HEK293 (cell line): ENCODE measurements at regions not wholly inside any gene's neighbourhood (a gene's known extent, or its start where the extent isn't known, plus 50 kb on each side); places are given as distances from the start of the nearest gene placed in this dataset.

ENCODE experiments used
- CTCF ChIA-PET: fragments of 350-600 bp; formaldehyde crosslinking; extraction: SDS; loops from one replicate; lab custom pipeline; 2021; ENCODE audit warnings: antibody characterized with exemption; lab: Yijun Ruan, JAX
- POLR2A ChIA-PET: fragments of 300-600 bp; formaldehyde crosslinking; extraction: SDS; loops from one replicate; lab custom pipeline; 2020; ENCODE audit warnings: antibody characterized with exemption, inconsistent platforms; lab: Yijun Ruan, JAX
- H3K27ac ChIP-seq: fragments of 200-500 bp; sonication (Bioruptor generic); 2 replicates; pipeline ENCODE4 v1.5.1; 2014; ENCODE audit warnings: low read depth, low read length, control low read depth, inconsistent platforms; ENCODE audit errors: extremely low read depth
- H3K36me3 ChIP-seq, 2 experiments: fragments of 200-500 bp in 1 of 2; sonication (Bioruptor generic) in 1 of 2; 1 replicate in 1 of 2; 2 replicates in 1 of 2; pipeline ENCODE4 v1.5.1; 2014 to 2017; ENCODE audit warnings: inconsistent platforms in 2 of 2, low read length in 2 of 2; ENCODE audit not compliant: control insufficient read depth in 2 of 2, insufficient read depth in 1 of 2
- H3K4me1 ChIP-seq: fragments of 200-500 bp; sonication (Bioruptor generic); 2 replicates; pipeline ENCODE4 v1.5.1; 2014; ENCODE audit warnings: mild to moderate bottlenecking, low read length, inconsistent platforms; ENCODE audit not compliant: control insufficient read depth, insufficient read depth
- H3K4me3 ChIP-seq: 2 replicates; pipeline ENCODE4 v1.5.1; 2011; ENCODE audit warnings: low read depth, mild to moderate bottlenecking, control low read depth, low read length, moderate library complexity
- H3K9me3 ChIP-seq: fragments of 200-500 bp; sonication (Bioruptor generic); 2 replicates; pipeline ENCODE4 v1.5.1; 2014; ENCODE audit warnings: low read depth, low read length, inconsistent platforms; ENCODE audit not compliant: control insufficient read depth, insufficient read depth
- HOXC10 ChIP-seq: sonication (generic); formaldehyde crosslinking; IDR thresholded peaks from 2 replicates; pipeline ENCODE4 v1.8.1; 2023; ENCODE audit warnings: mild to moderate bottlenecking, missing genetic modification reagents
- HOXD13 ChIP-seq: sonication (generic); formaldehyde crosslinking; IDR thresholded peaks from 2 replicates; pipeline ENCODE4 v1.8.0; 2022; ENCODE audit warnings: missing genetic modification reagents, borderline replicate concordance
- MZF1 ChIP-seq: fragments of 450-650 bp; formaldehyde crosslinking; IDR thresholded peaks from 2 replicates; pipeline ENCODE4 v1.5.1; 2017; ENCODE audit warnings: missing biosample characterization, missing genetic modification characterization, borderline replicate concordance
- TCF7L2 ChIP-seq: IDR thresholded peaks from 2 replicates; pipeline ENCODE4 v1.6.1; 2011; ENCODE audit warnings: low read depth, mild to moderate bottlenecking, inconsistent platforms, low read length, moderate library complexity, borderline replicate concordance
- ZFHX2 ChIP-seq: fragments of 450-650 bp; formaldehyde crosslinking; conservative IDR thresholded peaks from 2 replicates; pipeline ENCODE4 v1.5.1; 2016; ENCODE audit warnings: missing biosample characterization, missing genetic modification characterization
- ZFP3 ChIP-seq: fragments of 450-650 bp; formaldehyde crosslinking; IDR thresholded peaks from 2 replicates; pipeline ENCODE4 v1.5.1; 2016; ENCODE audit warnings: low read depth, missing biosample characterization, missing genetic modification characterization
- ZNF10 ChIP-seq: fragments of 450-650 bp; formaldehyde crosslinking; IDR thresholded peaks from 2 replicates; pipeline ENCODE4 v1.5.1; 2017; ENCODE audit warnings: missing biosample characterization, missing genetic modification characterization
- ZNF132 ChIP-seq: fragments of 450-650 bp; formaldehyde crosslinking; IDR thresholded peaks from 2 replicates; pipeline ENCODE4 v1.5.1; 2017; ENCODE audit warnings: missing biosample characterization, missing genetic modification characterization, borderline replicate concordance
- ZNF138 ChIP-seq: fragments of 450-650 bp; formaldehyde crosslinking; IDR thresholded peaks from 2 replicates; pipeline ENCODE4 v1.5.1; 2016; ENCODE audit warnings: missing biosample characterization, missing genetic modification characterization, borderline replicate concordance
- ZNF426 ChIP-seq: fragments of 450-650 bp; formaldehyde crosslinking; IDR thresholded peaks from 2 replicates; pipeline ENCODE4 v1.5.1; 2017; ENCODE audit warnings: missing biosample characterization, missing genetic modification characterization, mild to moderate bottlenecking, inconsistent platforms, moderate library complexity
- ZNF48 ChIP-seq: fragments of 450-650 bp; formaldehyde crosslinking; IDR thresholded peaks from 2 replicates; pipeline ENCODE4 v1.5.1; 2016; ENCODE audit warnings: missing biosample characterization, missing genetic modification characterization
- ZNF521 ChIP-seq: fragments of 450-650 bp; formaldehyde crosslinking; IDR thresholded peaks from 2 replicates; pipeline ENCODE4 v1.5.1; 2017; ENCODE audit warnings: missing biosample characterization, mild to moderate bottlenecking, missing genetic modification characterization
- ZNF549 ChIP-seq: fragments of 450-650 bp; IDR thresholded peaks from 2 replicates; pipeline ENCODE4 v1.5.1; 2018; ENCODE audit warnings: missing biosample characterization, missing genetic modification characterization, mild to moderate bottlenecking, inconsistent platforms, moderate library complexity
- ZNF664 ChIP-seq: fragments of 450-650 bp; formaldehyde crosslinking; IDR thresholded peaks from 2 replicates; pipeline ENCODE4 v1.5.1; 2016; ENCODE audit warnings: missing biosample characterization, missing genetic modification characterization
- ZNF776 ChIP-seq: fragments of 450-650 bp; formaldehyde crosslinking; IDR thresholded peaks from 2 replicates; pipeline ENCODE4 v1.5.0; 2017; ENCODE audit warnings: missing biosample characterization, missing genetic modification characterization, borderline replicate concordance
- ZNF843 ChIP-seq: fragments of 450-650 bp; formaldehyde crosslinking; IDR thresholded peaks from 2 replicates; pipeline ENCODE4 v1.5.1; 2016; ENCODE audit warnings: missing biosample characterization, missing genetic modification characterization
- ZSCAN16 ChIP-seq: fragments of 450-650 bp; formaldehyde crosslinking; IDR thresholded peaks from 2 replicates; pipeline ENCODE4 v1.5.1; 2016; ENCODE audit warnings: missing biosample characterization, missing genetic modification characterization
- TF ChIP-seq, protein P1 (sequence below): fragments of 450-650 bp; formaldehyde crosslinking; IDR thresholded peaks from 2 replicates; pipeline ENCODE4 v1.5.1; 2016; ENCODE audit warnings: missing biosample characterization, missing genetic modification characterization, borderline replicate concordance
- TF ChIP-seq, protein P2 (sequence below): fragments of 450-650 bp; formaldehyde crosslinking; IDR thresholded peaks from 2 replicates; pipeline ENCODE4 v1.5.1; 2016; ENCODE audit warnings: missing biosample characterization, missing genetic modification characterization
- TF ChIP-seq, protein P3 (sequence below): fragments of 450-650 bp; formaldehyde crosslinking; IDR thresholded peaks from 2 replicates; pipeline ENCODE4 v1.5.1; 2016; ENCODE audit warnings: missing biosample characterization, missing genetic modification characterization
- TF ChIP-seq, protein P4 (sequence below): fragments of 450-650 bp; formaldehyde crosslinking; IDR thresholded peaks from 2 replicates; pipeline ENCODE4 v1.5.1; 2017; ENCODE audit warnings: missing biosample characterization, missing genetic modification characterization
- TF ChIP-seq, protein P5 (sequence below): fragments of 450-650 bp; formaldehyde crosslinking; IDR thresholded peaks from 2 replicates; pipeline ENCODE4; 2016; ENCODE audit warnings: missing biosample characterization, missing genetic modification characterization
- TF ChIP-seq, protein P6 (sequence below): fragments of 450-650 bp; formaldehyde crosslinking; IDR thresholded peaks from 2 replicates; pipeline ENCODE4 v1.5.0; 2017; ENCODE audit warnings: missing biosample characterization, missing genetic modification characterization, borderline replicate concordance

DNA sequence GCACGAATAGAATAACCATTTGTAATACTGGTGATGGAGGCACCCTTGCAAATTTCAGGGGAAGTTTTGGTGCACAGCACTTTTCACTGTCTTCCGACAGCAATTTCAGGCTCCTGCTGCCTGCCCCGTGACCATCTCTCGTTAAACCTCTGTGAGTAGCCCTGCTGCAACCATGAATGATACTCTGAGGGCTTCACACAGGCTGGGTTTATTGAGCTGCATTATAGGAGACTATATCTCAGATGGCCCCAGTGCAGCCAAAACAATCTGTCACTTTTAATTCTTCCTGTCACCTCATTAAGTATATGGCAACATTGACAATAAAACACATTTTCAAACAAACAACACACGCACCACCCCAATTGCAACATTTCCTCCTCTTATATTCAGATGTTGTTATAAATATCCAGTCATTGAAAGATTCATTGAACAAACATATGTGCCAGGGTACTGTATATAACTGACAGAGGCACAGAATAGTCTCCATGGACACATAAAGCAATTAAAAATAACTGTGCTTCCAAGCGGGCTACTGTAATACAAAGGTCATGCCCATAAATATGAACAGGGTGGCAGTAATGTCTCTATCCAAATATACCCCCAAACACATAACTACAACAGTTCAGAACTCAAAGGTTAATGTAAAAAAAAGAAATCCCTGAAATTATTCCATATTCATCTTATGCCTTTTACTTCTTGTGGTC, 477.0 kb downstream of the GBA3 start:
- CTCF ChIA-PET: no interaction called here
- POLR2A ChIA-PET: no interaction called here
- TF ChIP-seq, protein P1, sequence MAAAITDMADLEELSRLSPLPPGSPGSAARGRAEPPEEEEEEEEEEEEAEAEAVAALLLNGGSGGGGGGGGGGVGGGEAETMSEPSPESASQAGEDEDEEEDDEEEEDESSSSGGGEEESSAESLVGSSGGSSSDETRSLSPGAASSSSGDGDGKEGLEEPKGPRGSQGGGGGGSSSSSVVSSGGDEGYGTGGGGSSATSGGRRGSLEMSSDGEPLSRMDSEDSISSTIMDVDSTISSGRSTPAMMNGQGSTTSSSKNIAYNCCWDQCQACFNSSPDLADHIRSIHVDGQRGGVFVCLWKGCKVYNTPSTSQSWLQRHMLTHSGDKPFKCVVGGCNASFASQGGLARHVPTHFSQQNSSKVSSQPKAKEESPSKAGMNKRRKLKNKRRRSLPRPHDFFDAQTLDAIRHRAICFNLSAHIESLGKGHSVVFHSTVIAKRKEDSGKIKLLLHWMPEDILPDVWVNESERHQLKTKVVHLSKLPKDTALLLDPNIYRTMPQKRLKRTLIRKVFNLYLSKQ (tag by site-specific recombination): no peak
- TF ChIP-seq, protein P2, sequence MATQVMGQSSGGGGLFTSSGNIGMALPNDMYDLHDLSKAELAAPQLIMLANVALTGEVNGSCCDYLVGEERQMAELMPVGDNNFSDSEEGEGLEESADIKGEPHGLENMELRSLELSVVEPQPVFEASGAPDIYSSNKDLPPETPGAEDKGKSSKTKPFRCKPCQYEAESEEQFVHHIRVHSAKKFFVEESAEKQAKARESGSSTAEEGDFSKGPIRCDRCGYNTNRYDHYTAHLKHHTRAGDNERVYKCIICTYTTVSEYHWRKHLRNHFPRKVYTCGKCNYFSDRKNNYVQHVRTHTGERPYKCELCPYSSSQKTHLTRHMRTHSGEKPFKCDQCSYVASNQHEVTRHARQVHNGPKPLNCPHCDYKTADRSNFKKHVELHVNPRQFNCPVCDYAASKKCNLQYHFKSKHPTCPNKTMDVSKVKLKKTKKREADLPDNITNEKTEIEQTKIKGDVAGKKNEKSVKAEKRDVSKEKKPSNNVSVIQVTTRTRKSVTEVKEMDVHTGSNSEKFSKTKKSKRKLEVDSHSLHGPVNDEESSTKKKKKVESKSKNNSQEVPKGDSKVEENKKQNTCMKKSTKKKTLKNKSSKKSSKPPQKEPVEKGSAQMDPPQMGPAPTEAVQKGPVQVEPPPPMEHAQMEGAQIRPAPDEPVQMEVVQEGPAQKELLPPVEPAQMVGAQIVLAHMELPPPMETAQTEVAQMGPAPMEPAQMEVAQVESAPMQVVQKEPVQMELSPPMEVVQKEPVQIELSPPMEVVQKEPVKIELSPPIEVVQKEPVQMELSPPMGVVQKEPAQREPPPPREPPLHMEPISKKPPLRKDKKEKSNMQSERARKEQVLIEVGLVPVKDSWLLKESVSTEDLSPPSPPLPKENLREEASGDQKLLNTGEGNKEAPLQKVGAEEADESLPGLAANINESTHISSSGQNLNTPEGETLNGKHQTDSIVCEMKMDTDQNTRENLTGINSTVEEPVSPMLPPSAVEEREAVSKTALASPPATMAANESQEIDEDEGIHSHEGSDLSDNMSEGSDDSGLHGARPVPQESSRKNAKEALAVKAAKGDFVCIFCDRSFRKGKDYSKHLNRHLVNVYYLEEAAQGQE (tag by site-specific recombination): no peak
- TF ChIP-seq ZNF776 (no peak), ZNF664 (no peak), ZNF132 (tag by site-specific recombination) (no peak), MZF1 (tag by site-specific recombination) (no peak), ZNF48 (tag by site-specific recombination) (no peak), HOXD13 (no peak), ZFP3 (tag by site-specific recombination) (no peak), ZNF426 (no peak)
- TF ChIP-seq, protein P3, sequence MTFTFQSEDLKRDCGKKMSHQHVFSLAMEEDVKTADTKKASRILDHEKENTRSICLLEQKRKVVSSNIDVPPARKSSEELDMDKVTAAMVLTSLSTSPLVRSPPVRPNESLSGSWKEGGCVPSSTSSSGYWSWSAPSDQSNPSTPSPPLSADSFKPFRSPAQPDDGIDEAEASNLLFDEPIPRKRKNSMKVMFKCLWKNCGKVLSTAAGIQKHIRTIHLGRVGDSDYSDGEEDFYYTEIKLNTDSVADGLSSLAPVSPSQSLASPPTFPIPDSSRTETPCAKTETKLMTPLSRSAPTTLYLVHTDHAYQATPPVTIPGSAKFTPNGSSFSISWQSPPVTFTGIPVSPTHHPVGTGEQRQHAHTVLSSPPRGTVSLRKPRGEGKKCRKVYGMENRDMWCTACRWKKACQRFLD (tag by site-specific recombination): no peak
- TF ChIP-seq, protein P4, sequence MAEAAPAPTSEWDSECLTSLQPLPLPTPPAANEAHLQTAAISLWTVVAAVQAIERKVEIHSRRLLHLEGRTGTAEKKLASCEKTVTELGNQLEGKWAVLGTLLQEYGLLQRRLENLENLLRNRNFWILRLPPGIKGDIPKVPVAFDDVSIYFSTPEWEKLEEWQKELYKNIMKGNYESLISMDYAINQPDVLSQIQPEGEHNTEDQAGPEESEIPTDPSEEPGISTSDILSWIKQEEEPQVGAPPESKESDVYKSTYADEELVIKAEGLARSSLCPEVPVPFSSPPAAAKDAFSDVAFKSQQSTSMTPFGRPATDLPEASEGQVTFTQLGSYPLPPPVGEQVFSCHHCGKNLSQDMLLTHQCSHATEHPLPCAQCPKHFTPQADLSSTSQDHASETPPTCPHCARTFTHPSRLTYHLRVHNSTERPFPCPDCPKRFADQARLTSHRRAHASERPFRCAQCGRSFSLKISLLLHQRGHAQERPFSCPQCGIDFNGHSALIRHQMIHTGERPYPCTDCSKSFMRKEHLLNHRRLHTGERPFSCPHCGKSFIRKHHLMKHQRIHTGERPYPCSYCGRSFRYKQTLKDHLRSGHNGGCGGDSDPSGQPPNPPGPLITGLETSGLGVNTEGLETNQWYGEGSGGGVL (tag by site-specific recombination): no peak
- H3K36me3 ChIP-seq: no peaks in the 10 kb centered on the region
- H3K4me1 ChIP-seq: no peaks in the 10 kb centered on the region
- no peak overlapping the region for H3K4me3 ChIP-seq
- H3K27ac ChIP-seq: no peak overlapping the region
- no peaks in the 10 kb centered on the region for H3K9me3 ChIP-seq

DNA sequence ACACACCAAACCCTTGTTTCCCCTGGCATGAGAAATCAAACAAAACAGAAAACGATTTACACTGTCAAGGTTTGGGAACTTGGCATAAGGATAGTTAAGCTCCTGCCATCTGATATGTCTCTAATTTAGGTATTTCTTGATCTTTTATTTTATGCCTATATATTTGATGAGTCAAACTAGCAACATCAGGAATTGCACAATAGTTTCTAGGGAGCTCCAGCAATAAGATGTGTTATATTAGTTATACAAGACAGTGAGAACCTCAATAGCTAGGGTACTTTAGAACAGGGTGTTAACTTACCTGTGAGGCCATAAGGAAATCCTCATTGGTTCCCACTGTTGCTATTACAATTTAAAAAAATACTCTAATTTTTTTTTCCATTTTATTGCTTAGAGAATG, 474.2 kb downstream of the GBA3 start:
- no peak overlapping the region for H3K4me3 ChIP-seq
- CTCF ChIA-PET: no interaction called here
- H3K36me3 ChIP-seq: no peaks in the 10 kb centered on the region
- H3K9me3 ChIP-seq: no peaks in the 10 kb centered on the region
- H3K27ac ChIP-seq: no peak overlapping the region
- POLR2A ChIA-PET: no interaction called here
- H3K4me1 ChIP-seq: no peaks in the 10 kb centered on the region
- TF ChIP-seq, protein P5, sequence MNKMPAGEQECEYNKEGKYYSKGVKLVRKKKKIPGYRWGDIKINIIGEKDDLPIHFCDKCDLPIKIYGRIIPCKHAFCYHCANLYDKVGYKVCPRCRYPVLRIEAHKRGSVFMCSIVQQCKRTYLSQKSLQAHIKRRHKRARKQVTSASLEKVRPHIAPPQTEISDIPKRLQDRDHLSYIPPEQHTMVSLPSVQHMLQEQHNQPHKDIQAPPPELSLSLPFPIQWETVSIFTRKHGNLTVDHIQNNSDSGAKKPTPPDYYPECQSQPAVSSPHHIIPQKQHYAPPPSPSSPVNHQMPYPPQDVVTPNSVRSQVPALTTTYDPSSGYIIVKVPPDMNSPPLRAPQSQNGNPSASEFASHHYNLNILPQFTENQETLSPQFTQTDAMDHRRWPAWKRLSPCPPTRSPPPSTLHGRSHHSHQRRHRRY (tag by site-specific recombination): no peak
- TF ChIP-seq, protein P6, sequence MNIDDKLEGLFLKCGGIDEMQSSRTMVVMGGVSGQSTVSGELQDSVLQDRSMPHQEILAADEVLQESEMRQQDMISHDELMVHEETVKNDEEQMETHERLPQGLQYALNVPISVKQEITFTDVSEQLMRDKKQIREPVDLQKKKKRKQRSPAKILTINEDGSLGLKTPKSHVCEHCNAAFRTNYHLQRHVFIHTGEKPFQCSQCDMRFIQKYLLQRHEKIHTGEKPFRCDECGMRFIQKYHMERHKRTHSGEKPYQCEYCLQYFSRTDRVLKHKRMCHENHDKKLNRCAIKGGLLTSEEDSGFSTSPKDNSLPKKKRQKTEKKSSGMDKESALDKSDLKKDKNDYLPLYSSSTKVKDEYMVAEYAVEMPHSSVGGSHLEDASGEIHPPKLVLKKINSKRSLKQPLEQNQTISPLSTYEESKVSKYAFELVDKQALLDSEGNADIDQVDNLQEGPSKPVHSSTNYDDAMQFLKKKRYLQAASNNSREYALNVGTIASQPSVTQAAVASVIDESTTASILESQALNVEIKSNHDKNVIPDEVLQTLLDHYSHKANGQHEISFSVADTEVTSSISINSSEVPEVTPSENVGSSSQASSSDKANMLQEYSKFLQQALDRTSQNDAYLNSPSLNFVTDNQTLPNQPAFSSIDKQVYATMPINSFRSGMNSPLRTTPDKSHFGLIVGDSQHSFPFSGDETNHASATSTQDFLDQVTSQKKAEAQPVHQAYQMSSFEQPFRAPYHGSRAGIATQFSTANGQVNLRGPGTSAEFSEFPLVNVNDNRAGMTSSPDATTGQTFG (tag by site-specific recombination): no peak
- TF ChIP-seq TCF7L2 (no peak), ZNF138 (tag by site-specific recombination) (no peak), ZNF549 (tag by site-specific recombination) (no peak), ZNF10 (tag by site-specific recombination) (no peak), ZSCAN16 (tag by site-specific recombination) (no peak), HOXC10 (CRISPR knock-in tag) (no peak), ZNF521 (tag by site-specific recombination) (no peak), ZFHX2 (tag by site-specific recombination) (no peak), ZNF843 (tag by site-specific recombination) (no peak)
